AG09319 (cell line): ENCODE measurements at regions not wholly inside any gene's neighbourhood (a gene's known extent, or its start where the extent isn't known, plus 50 kb on each side); places are given as distances from the start of the nearest gene placed in this dataset.

Experiments used
- DNase-seq: peaks from one replicate; pipeline ENCODE4 v3.0.0-alpha.2; 2010; ENCODE audit warnings: low read depth; ENCODE audit errors: extremely low read depth
- TF ChIP-seq, protein P1 (sequence below): IDR thresholded peaks from 2 replicates; pipeline ENCODE4 v1.5.1; 2011; ENCODE audit warnings: low read depth, mild to moderate bottlenecking, inconsistent platforms, low read length, moderate library complexity

DNA sequence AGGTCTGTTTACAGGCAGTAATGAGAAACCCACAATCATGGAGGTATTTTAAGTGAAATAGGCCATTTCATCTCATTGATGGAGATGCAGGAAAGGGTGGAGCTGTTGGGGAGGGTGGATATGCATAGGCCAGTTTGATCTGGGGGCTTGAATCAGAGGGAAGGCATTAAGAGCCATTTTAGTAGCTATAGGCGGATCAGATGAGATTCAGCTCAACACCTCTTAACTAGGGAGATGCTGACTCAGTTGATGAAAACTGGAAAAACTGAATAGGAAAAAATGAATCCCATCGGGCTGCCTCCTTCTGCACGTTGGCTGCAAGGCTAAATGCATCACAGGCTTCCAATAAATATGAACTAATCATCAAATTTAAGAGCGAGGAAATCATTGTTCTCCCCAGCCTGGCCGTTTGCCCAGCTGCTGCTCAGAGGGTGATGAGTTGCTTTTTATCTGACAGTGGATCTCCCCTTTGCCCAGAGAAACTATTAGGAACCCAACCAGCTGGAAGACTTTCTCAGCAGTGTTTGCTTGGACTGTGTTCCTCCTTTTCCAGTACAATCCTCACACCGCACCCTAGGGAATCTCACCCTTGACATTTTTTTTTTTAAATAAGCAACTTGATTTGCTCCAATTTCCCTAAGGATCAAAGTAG lies 149.6 kb downstream of the SOX9 start:
- TF ChIP-seq, protein P1, sequence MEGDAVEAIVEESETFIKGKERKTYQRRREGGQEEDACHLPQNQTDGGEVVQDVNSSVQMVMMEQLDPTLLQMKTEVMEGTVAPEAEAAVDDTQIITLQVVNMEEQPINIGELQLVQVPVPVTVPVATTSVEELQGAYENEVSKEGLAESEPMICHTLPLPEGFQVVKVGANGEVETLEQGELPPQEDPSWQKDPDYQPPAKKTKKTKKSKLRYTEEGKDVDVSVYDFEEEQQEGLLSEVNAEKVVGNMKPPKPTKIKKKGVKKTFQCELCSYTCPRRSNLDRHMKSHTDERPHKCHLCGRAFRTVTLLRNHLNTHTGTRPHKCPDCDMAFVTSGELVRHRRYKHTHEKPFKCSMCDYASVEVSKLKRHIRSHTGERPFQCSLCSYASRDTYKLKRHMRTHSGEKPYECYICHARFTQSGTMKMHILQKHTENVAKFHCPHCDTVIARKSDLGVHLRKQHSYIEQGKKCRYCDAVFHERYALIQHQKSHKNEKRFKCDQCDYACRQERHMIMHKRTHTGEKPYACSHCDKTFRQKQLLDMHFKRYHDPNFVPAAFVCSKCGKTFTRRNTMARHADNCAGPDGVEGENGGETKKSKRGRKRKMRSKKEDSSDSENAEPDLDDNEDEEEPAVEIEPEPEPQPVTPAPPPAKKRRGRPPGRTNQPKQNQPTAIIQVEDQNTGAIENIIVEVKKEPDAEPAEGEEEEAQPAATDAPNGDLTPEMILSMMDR = no peak
- no peak for DNase-seq

DNA sequence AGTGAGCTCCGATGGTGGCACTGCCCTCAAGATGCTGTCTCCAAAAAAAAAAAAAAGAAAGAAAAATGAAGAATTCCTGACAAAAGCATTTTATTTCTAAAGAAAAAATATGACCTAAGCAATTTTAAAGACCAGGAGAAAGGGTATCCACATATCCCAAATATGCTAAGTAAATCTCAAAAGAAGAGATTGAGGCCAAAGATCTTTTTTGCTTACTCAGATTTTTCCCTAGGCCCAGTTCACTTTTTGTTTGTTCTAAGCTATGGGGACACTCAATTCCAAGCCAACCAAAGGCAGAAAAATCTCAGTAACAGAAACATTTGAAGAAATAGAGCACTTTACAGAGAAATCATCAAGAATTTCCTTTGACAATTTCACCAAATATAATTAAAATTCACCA lies 150.8 kb downstream of the SOX9 start:
- no peak for DNase-seq

DNA sequence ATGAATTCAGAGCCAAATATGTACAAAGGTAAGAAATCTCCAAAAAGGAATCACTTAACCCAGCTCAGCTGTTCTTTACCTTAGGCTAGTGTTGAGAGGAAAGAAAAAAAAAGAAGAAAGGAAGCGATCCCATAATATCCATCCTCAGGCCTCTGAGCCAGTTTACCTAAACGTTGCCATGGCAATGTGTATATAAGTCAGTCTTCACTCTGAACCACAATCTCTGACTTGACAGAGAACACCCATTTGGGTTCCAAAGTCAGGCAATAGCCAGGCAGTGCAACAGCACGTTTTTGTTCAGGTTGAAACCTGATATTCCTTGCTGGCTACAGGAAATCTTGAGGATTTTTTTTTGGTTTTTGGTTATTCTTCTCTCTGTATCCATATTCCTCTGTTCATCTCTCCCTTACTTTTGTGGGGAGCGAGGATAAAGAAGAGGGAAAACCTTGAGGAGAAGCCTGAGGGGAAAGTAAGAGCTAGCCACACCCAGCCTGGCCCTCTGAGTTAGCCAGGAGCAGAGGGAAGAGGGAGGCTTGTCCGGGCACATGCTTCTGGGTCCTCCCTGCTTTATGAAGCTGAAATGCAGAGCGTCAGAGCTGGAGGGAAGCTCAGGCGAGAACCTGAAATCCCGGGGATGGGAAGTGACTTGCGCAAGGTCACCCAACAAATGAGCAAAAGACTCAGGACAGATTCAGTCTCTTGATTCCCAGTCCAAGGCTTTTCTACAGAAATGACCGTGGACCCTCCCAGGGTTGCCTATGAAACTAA lies 152.7 kb downstream of the SOX9 start:
- TF ChIP-seq, protein P1 = no peak
- no peak for DNase-seq

More for the DNA sequence above, 150.8 kb downstream of the SOX9 start:
- TF ChIP-seq, protein P1 = no peak

DNA sequence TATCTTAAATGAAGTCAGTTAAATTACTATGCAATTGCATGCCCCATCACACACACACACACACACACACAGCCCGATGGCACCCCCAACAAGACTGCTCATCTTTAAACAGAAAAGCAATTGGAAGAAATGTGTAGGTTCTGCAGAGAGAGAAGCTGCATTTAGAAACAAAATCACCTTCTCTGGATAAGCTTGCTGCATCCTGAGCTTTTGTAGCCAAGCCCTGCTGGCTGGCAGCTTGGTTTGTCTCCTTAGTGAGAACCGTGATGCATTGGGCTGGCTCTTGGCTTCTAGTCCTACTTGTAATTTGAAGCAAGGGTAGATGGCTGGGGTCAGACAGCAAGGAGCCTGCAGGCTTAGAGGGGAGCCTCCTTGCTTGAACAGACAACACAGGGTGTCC lies 153.8 kb downstream of the SOX9 start:
- TF ChIP-seq, protein P1 = no peak

DNA sequence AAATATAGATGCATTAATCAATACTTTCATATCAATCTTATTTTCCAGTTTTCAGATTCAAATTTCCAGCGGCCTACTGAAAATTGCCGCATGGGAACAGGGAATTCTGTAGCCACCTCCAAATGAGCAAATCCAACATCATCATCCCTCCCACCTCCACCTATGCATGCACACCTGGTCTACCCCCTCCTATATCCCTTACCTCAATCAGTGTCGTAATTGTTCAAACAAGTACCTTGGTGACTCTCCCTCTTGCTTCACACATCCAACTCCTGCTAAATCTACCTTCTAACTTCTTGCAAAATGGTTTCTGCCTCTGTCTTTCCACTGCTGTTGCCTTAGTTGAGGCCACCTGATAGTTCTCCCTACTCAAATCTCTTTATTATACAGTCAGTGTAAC lies 160.1 kb downstream of the SOX9 start:
- no peak for DNase-seq
- TF ChIP-seq, protein P1 = no peak

More for the DNA sequence above, 153.8 kb downstream of the SOX9 start:
- no peak for DNase-seq

DNA sequence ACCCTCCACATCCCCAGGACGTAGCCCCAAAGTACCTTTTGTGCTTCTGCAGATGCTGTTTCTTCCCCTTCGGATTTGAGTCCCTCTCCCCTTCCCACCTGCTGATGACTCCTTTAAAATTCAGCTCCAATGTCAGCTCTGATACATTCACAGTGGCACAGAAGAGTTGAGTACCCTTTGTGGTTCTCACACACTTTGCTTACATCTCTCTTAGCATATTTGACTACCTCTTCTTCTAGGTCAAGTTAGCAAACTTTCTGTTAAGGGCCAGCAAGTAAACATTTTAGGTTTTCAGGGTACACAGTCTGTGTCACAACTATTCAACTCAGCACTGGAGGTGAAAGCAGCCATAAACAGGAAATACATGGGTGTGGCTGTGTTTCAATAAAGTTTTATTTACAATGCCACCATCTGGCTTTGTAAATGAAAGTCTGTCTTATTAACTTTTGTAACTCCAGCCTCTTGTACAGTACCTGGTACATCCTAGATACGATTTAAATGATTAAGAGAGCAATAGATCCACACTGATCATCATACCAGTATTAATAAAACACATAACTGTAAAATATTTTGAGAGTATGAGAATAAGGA lies 161.7 kb downstream of the SOX9 start:
- no peak for DNase-seq
- TF ChIP-seq, protein P1 = no peak

DNA sequence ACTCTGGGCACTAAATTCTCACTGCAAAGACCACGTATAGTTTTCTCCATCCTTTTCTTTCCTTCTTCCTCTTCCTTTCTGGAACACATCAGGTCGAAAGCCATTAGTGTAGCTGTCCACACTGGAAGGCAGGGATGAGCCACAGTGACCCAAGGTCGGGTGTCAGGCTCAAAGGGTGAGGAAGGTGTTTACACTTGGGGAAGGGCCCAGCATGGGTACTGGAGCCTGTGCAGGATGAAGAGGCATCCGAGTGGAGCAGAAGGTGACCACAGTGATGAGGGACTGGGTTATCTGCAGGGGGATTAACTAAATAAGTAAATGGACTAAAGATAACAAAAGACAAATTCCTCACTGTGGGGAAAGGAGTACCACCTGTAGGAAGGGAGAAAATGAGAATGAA lies 164.0 kb downstream of the SOX9 start:
- no peak for DNase-seq
- TF ChIP-seq, protein P1 = no peak
